Right lobe of liver (tissue), 6 donors: ENCODE measurements at regions not wholly inside any gene's neighbourhood (a gene's known extent, or its start where the extent isn't known, plus 50 kb on each side); places are given as distances from the start of the nearest gene placed in this dataset.
"Not testable (repeated sequence)": the region's sequence is repeated elsewhere in the genome, so short reads cannot be mapped to it uniquely, and the experiment has no call there.

ENCODE experiments used
- ATAC-seq, 4 donors: fragments of 200-7000 bp; cut with Tn5 transposase; one replicate each; pipeline ENCODE4 v1.9.1; 2020; ENCODE audit warnings: mild to moderate bottlenecking in 4 of 4, moderate library complexity in 4 of 4
- DNase-seq, 3 donors: peaks; one replicate each; pipeline ENCODE4 v3.0.0-alpha.2; 2020
- H3K27ac ChIP-seq, 3 donors: fragments of 200-600 bp; one replicate each; pipeline ENCODE4 v1.8.0; 2022
- H3K27me3 ChIP-seq, 2 donors: fragments of 200-600 bp; one replicate each; pipeline ENCODE4 v1.8.0; 2022
- H3K36me3 ChIP-seq, 4 donors: fragments of 200-600 bp; sonication (generic) in 1 of 4; one replicate each; pipeline versions ENCODE4 v1.5.1 to v1.8.0; 2017 to 2022; ENCODE audit warnings: control low read depth in 1 of 4
- H3K4me1 ChIP-seq, 4 donors: fragments of 200-600 bp; sonication (generic) in 1 of 4; one replicate each; pipeline versions ENCODE4 v1.5.1 to v1.8.0; 2017 to 2022; ENCODE audit warnings: control low read depth in 1 of 4
- H3K4me3 ChIP-seq, 3 donors: fragments of 200-600 bp; one replicate each; pipeline ENCODE4 v1.8.0; 2022
- H3K9me3 ChIP-seq, 4 donors: fragments of 200-600 bp; sonication (generic) in 1 of 4; one replicate each; pipeline versions ENCODE4 v1.5.1 to v1.8.0; 2017 to 2022; ENCODE audit warnings: control low read depth in 1 of 4
- CTCF ChIP-seq, 4 donors: fragments of 200-600 bp in 3 of 4; fragments of 450-650 bp in 1 of 4; IDR thresholded peaks; one replicate each; pipeline versions ENCODE4 v1.5.1 to v1.8.0; 2016 to 2022; ENCODE audit warnings: antibody characterized with exemption in 4 of 4, mild to moderate bottlenecking in 2 of 4
- POLR2A ChIP-seq: fragments of 450-650 bp; IDR thresholded peaks from one replicate; pipeline ENCODE4 v1.6.1; 2017; ENCODE audit warnings: antibody characterized with exemption, mild to moderate bottlenecking
- WGBS: methylation state at CpG from one replicate; pipeline ENCODE4 v1.1.6; 2018; ENCODE audit warnings: low coverage, low lambda C conversion rate; ENCODE audit not compliant: insufficient coverage; ENCODE audit errors: missing lambda C conversion rate; 5-methylcytosine and 5-hydroxymethylcytosine counted together
- intact Hi-C, 2 donors: fragments of 100-400 bp; cut with DNase I; formaldehyde crosslinking; loops; one replicate each; pipeline versions ENCODE4 v1.11.2 to v1.14.1; 2022
- donor health status: DM: no; HTN: yes; CAD: no.
- donor health status: DM: no; HTN: no; CAD: no.
- donor health status: DM: no; HTN: no; CAD: no.
- donor health status: DM: no; HTN: yes; CAD: no.
- donor health status: DM: no; HTN: yes; CAD: no.

- no peaks in the 10 kb centered on the region for H3K36me3 ChIP-seq
- DNase-seq: no peak
- H3K27me3 ChIP-seq: no peaks in the 10 kb centered on the region
- no peak for TF ChIP-seq CTCF (IDR thresholded peaks at IDR 0.05)
- no peak for TF ChIP-seq POLR2A
- H3K4me1 ChIP-seq: no peaks in the 10 kb centered on the region
- no peak for ATAC-seq
- no peak overlapping the region for H3K27ac ChIP-seq
- H3K9me3 ChIP-seq: peaks cover 5 to 68% (median 16%) of the 10 kb centered on the region in 4 donors
- intact Hi-C loops: no loop called here
- 64% methylated on average over 15 of the region's 15 CpGs for WGBS
- no peak overlapping the region for H3K4me3 ChIP-seq
These were observed 2587.5 kb upstream of the TPTE start for GRCh38 chr21:7933923-7934322.

GRCh38 chr21:7937297-7937696 is 2584.1 kb upstream of the TPTE start:
- H3K4me1 ChIP-seq, H3K4me3 ChIP-seq, H3K27ac ChIP-seq, intact Hi-C loops, DNase-seq, H3K36me3 ChIP-seq, ATAC-seq, H3K27me3 ChIP-seq: not testable (repeated sequence)
- WGBS: 60% methylated on average over 13 of the region's 13 CpGs
- peaks cover 5 to 70% (median 17%) of the 10 kb centered on the region in 4 donors for H3K9me3 ChIP-seq

- DNase-seq, H3K27ac ChIP-seq, intact Hi-C loops, H3K4me1 ChIP-seq, H3K27me3 ChIP-seq, H3K4me3 ChIP-seq, H3K36me3 ChIP-seq: not testable (repeated sequence)
- 56% methylated on average over 9 of the region's 9 CpGs for WGBS
- peaks cover 5 to 70% (median 14%) of the 10 kb centered on the region in 4 donors for H3K9me3 ChIP-seq
- ATAC-seq: peak in 1 of 4 donors; percentile 43
These were observed 2583.2 kb upstream of the TPTE start for GRCh38 chr21:7938223-7938622.

GRCh38 chr21:7941432-7941831 is 2580.0 kb upstream of the TPTE start:
- WGBS: 63% methylated on average over 12 of the region's 12 CpGs
- peaks cover 0 to 66% (median 14%) of the 10 kb centered on the region in 4 donors for H3K9me3 ChIP-seq

GRCh38 chr21:7942219-7942618 is 2579.2 kb upstream of the TPTE start:
- intact Hi-C loops, H3K4me1 ChIP-seq, DNase-seq, H3K36me3 ChIP-seq, H3K27ac ChIP-seq, H3K27me3 ChIP-seq, ATAC-seq, H3K4me3 ChIP-seq: not testable (repeated sequence)
- H3K9me3 ChIP-seq: peaks cover 0 to 63% (median 14%) of the 10 kb centered on the region in 4 donors
- WGBS: 60% methylated on average over 15 of the region's 15 CpGs

More at GRCh38 chr21:7941432-7941831, 2580.0 kb upstream of the TPTE start:
- H3K4me3 ChIP-seq, H3K36me3 ChIP-seq, ATAC-seq, H3K4me1 ChIP-seq, H3K27ac ChIP-seq, DNase-seq, H3K27me3 ChIP-seq, intact Hi-C loops: not testable (repeated sequence)

- H3K4me1 ChIP-seq, H3K27me3 ChIP-seq, ATAC-seq, DNase-seq, H3K4me3 ChIP-seq, intact Hi-C loops, H3K27ac ChIP-seq, H3K36me3 ChIP-seq: not testable (repeated sequence)
- 63% methylated on average over 8 of the region's 8 CpGs for WGBS
- peaks cover 0 to 58% (median 6%) of the 10 kb centered on the region in 4 donors for H3K9me3 ChIP-seq
These were observed 2577.8 kb upstream of the TPTE start for GRCh38 chr21:7943534-7943933.

GRCh38 chr21:7947422-7947821 is 2574.0 kb upstream of the TPTE start:
- Histone ChIP-seq H3K4me3 (no peak overlapping the region), H3K4me1 (no peaks in the 10 kb centered on the region), H3K27ac (no peak overlapping the region), H3K27me3 (no peaks in the 10 kb centered on the region), H3K36me3 (no peaks in the 10 kb centered on the region), H3K9me3 (peaks cover 0 to 70% (median 4%) of the 10 kb centered on the region in 4 donors)
- no peak for DNase-seq
- intact Hi-C loops: no loop called here
- WGBS: 33% methylated on average over 4 of the region's 4 CpGs
- TF ChIP-seq POLR2A (no peak), CTCF (IDR thresholded peaks at IDR 0.05) (no peak)
- ATAC-seq: no peak

GRCh38 chr21:7948727-7949126 is 2572.7 kb upstream of the TPTE start:
- 61% methylated on average over 7 of the region's 7 CpGs for WGBS
- H3K27me3 ChIP-seq, H3K36me3 ChIP-seq, H3K4me3 ChIP-seq, intact Hi-C loops, H3K27ac ChIP-seq, ATAC-seq, DNase-seq, H3K4me1 ChIP-seq: not testable (repeated sequence)
- H3K9me3 ChIP-seq: peaks cover 0 to 70% (median 4%) of the 10 kb centered on the region in 4 donors

- ATAC-seq, intact Hi-C loops, H3K4me1 ChIP-seq, H3K36me3 ChIP-seq, H3K27me3 ChIP-seq, DNase-seq, H3K27ac ChIP-seq, H3K4me3 ChIP-seq: not testable (repeated sequence)
- H3K9me3 ChIP-seq: peaks cover under 1 to 78% (median 4%) of the 10 kb centered on the region in 4 donors
- 29% methylated on average over 6 of the region's 6 CpGs for WGBS
These were observed 2571.5 kb upstream of the TPTE start for GRCh38 chr21:7949882-7950281.
